GM12873 (cell line): ENCODE measurements at regions not wholly inside any gene's neighbourhood (a gene's known extent, or its start where the extent isn't known, plus 50 kb on each side); places are given as distances from the start of the nearest gene placed in this dataset.

Experiments used
- TF ChIP-seq, protein P1 (sequence below): IDR thresholded peaks from 2 replicates; pipeline ENCODE4 v1.5.1; 2012; ENCODE audit warnings: low read depth, mild to moderate bottlenecking, moderate library complexity, low read length, control low read depth; ENCODE audit not compliant: insufficient read depth; ENCODE audit errors: missing control alignments

GRCh38 chr6:23316131-23316530, 746.8 kb downstream of the HDGFL1 start:
- TF ChIP-seq, protein P1, sequence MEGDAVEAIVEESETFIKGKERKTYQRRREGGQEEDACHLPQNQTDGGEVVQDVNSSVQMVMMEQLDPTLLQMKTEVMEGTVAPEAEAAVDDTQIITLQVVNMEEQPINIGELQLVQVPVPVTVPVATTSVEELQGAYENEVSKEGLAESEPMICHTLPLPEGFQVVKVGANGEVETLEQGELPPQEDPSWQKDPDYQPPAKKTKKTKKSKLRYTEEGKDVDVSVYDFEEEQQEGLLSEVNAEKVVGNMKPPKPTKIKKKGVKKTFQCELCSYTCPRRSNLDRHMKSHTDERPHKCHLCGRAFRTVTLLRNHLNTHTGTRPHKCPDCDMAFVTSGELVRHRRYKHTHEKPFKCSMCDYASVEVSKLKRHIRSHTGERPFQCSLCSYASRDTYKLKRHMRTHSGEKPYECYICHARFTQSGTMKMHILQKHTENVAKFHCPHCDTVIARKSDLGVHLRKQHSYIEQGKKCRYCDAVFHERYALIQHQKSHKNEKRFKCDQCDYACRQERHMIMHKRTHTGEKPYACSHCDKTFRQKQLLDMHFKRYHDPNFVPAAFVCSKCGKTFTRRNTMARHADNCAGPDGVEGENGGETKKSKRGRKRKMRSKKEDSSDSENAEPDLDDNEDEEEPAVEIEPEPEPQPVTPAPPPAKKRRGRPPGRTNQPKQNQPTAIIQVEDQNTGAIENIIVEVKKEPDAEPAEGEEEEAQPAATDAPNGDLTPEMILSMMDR: no peak

DNA sequence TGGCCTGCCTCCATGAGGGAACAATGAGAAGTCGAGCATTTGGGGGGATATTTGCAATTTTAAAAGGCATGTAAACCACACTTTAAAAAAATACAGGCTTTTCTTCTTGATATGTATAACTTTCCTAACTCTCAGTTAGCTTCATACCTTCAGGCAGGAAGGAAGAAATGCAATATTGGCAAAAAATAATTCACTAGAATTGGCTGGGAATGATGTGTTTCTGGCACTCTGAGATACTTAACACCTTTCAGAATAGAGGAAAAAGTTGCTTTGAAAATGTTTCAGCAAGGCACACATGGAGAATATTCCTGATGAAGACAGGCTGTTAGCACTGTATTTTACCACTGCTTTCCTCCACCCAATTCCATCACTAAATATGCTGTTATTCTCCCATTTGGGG, 747.6 kb downstream of the HDGFL1 start:
- TF ChIP-seq, protein P1: no peak

DNA sequence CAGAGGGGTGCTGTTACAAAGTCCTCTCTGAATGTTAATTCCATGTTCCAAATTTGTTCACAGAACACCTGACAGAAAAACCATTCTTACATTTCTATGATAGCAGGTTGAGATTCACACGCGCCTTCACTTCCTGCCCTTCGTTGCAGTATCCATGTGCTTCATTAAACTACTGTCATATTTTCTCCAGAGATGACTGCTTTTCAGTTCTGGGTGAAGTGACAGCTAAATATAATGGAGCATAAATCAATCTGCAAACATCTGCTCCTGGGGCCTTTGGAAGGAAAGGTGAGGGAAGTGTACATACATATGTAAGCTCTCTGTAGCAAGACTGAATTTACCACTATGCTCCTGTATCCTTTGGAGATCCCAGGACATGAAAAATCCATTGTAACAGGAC, 750.2 kb downstream of the HDGFL1 start:
- TF ChIP-seq, protein P1: no peak

- TF ChIP-seq, protein P1: no peak
Measured at GRCh38 chr6:23320471-23321015, 751.2 kb downstream of the HDGFL1 start.

DNA sequence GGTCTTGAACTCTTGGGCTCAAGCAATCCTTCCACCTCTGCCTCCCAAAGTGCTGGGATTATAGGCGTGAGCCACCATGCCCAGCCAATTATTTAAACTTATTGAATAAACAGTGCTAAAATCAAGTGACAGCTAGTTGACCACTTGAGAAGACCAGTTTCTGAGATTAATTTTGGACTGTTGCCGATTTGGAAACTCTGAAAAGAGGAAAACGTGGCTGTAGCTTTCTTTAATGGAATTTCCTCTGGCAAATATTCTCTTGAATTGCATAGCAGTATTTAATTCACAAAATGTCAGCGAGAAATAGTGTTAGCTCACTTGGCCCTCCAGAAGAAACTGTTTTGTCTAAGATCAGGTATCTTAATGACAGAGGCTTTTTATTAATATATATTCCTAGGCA, 754.5 kb downstream of the HDGFL1 start:
- TF ChIP-seq, protein P1: no peak

DNA sequence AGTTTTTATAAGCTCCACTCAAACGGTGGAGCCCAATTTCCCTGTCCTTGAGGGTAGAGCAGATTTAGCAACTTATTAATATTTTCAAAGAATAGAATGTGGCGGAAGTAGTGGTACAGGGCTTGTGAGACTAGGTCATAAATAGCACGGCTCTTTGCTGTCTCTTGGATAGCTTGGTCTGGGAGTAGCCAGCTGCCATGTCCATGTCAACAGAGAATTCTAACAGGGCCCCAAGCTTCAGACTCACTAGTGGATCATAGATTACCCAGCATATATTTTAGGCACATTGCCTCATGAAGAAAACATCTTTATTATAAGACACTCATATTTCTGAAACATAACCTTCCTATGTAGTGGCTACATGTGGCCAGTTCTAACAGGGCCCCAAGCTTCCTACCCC, 755.7 kb downstream of the HDGFL1 start:
- TF ChIP-seq, protein P1: no peak

DNA sequence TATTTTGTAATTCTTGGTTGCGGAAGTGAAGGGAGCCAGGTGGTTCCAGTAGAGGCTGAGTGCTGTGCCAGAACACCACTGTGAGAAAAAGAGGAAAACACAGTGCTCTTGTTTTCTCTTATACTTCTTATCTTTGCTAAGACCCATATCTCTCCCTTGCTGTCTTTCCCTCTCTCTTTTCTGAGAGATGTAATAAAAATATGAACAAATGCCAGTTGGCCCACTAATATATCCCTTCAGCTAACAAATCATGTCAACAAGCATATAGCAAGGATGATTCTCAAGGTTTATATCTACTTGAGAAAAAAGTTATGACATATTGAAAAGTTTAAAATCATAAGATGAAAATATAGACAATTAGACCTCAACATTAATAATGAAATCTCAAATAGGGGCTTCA, 758.3 kb downstream of the HDGFL1 start:
- TF ChIP-seq, protein P1: no peak
